ENCODE measurements at regions not wholly inside any gene's neighbourhood (a gene's known extent, or its start where the extent isn't known, plus 50 kb on each side); places are given as distances from the start of the nearest gene placed in this dataset.

- no peak for TF ChIP-seq CTCF (IDR thresholded peaks at IDR 0.05; ENCODE audit: low read depth, low read length, poor library complexity, severe bottlenecking)
- TF ChIP-seq EZH2phosphoT487 (IDR thresholded peaks at IDR 0.05; ENCODE audit: borderline replicate concordance, low read length), result no peak
Observed at GRCh38 chr18:65436430-65436829, 314.4 kb upstream of the CDH7 start.
